ENCODE measurements at regions not wholly inside any gene's neighbourhood (a gene's known extent, or its start where the extent isn't known, plus 50 kb on each side); places are given as distances from the start of the nearest gene placed in this dataset.

DNA sequence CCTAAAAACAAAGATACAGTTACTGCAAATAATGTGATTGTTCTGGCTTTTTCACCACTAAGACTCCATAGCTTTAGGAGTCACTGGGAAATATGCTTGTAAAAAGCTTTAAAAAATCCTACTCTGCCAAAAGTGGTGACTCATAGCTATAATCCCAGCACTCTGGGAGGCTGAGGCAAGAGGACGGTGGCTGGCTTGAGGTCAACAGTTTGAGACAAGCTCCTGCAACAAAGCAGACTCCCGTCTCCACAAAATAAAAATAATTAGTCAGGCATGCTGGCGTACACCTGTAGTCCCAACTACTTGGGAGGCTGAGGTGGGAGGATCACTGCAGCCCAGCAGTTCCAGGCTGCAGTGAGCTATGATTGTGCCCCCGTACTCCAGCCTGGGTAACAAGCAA is 406.4 kb downstream of the HTR1A start:
- TF ChIP-seq, protein P1, sequence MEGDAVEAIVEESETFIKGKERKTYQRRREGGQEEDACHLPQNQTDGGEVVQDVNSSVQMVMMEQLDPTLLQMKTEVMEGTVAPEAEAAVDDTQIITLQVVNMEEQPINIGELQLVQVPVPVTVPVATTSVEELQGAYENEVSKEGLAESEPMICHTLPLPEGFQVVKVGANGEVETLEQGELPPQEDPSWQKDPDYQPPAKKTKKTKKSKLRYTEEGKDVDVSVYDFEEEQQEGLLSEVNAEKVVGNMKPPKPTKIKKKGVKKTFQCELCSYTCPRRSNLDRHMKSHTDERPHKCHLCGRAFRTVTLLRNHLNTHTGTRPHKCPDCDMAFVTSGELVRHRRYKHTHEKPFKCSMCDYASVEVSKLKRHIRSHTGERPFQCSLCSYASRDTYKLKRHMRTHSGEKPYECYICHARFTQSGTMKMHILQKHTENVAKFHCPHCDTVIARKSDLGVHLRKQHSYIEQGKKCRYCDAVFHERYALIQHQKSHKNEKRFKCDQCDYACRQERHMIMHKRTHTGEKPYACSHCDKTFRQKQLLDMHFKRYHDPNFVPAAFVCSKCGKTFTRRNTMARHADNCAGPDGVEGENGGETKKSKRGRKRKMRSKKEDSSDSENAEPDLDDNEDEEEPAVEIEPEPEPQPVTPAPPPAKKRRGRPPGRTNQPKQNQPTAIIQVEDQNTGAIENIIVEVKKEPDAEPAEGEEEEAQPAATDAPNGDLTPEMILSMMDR (conservative IDR thresholded peaks at IDR 0.05; ENCODE audit: low read depth, low read length) = no peak
- TF ChIP-seq POLR2A (IDR thresholded peaks at IDR 0.05; ENCODE audit: low read depth, low read length) (no peak), USF2 (IDR thresholded peaks at IDR 0.05; ENCODE audit: low read depth, low read length) (no peak), CEBPB (IDR thresholded peaks at IDR 0.05; ENCODE audit: low read depth, low read length) (no peak), MAZ (IDR thresholded peaks at IDR 0.05; ENCODE audit: borderline replicate concordance, low read depth, low read length) (no peak), NFE2L2 (IDR thresholded peaks at IDR 0.05; ENCODE audit: low read depth, low read length) (no peak), BHLHE40 (IDR thresholded peaks at IDR 0.05; ENCODE audit: low read depth, low read length) (no peak)
- TF ChIP-seq, protein P2, sequence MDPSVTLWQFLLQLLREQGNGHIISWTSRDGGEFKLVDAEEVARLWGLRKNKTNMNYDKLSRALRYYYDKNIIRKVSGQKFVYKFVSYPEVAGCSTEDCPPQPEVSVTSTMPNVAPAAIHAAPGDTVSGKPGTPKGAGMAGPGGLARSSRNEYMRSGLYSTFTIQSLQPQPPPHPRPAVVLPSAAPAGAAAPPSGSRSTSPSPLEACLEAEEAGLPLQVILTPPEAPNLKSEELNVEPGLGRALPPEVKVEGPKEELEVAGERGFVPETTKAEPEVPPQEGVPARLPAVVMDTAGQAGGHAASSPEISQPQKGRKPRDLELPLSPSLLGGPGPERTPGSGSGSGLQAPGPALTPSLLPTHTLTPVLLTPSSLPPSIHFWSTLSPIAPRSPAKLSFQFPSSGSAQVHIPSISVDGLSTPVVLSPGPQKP (IDR thresholded peaks at IDR 0.05; ENCODE audit: borderline replicate concordance, low read depth, low read length) = no peak

Data from IMR-90 (cell line).